ENCODE measurements at regions not wholly inside any gene's neighbourhood (a gene's known extent, or its start where the extent isn't known, plus 50 kb on each side); places are given as distances from the start of the nearest gene placed in this dataset.

- TF ChIP-seq NR1H2 (CRISPR knock-in tag; IDR thresholded peaks at IDR 0.05; ENCODE audit: borderline replicate concordance, low read depth), result no peak
- TF ChIP-seq CHCHD3 (CRISPR knock-in tag; IDR thresholded peaks at IDR 0.05), result no peak
- TF ChIP-seq RAD21 (CRISPR knock-in tag; IDR thresholded peaks at IDR 0.05), result no peak
- TF ChIP-seq CTCF (CRISPR knock-in tag; IDR thresholded peaks at IDR 0.05), result no peak
- no peak for TF ChIP-seq HMGXB4 (CRISPR knock-in tag; IDR thresholded peaks at IDR 0.05; ENCODE audit: borderline replicate concordance in 1 of 2, low read depth in 1 of 2)
- no peak for TF ChIP-seq MAFF (IDR thresholded peaks at IDR 0.05; ENCODE audit: low read depth, low read length)
- no peak for TF ChIP-seq SALL1 (CRISPR knock-in tag; IDR thresholded peaks at IDR 0.05)
- TF ChIP-seq FOXA3 (CRISPR knock-in tag; IDR thresholded peaks at IDR 0.05), result no peak
- TF ChIP-seq ELK4 (CRISPR knock-in tag; IDR thresholded peaks at IDR 0.05; ENCODE audit: borderline replicate concordance), result no peak
- no peak for TF ChIP-seq ZNF335 (CRISPR knock-in tag; IDR thresholded peaks at IDR 0.05)
- TF ChIP-seq USF2 (IDR thresholded peaks at IDR 0.05; ENCODE audit: low read depth, low read length), result no peak
- no peak for TF ChIP-seq USF2 (CRISPR knock-in tag; IDR thresholded peaks at IDR 0.05; ENCODE audit: borderline replicate concordance)
Observed at GRCh38 chr2:120810639-120811038, 75.0 kb downstream of the GLI2 start.

Data from HepG2 (cell line).